LoVo (cell line): ENCODE measurements at regions not wholly inside any gene's neighbourhood (a gene's known extent, or its start where the extent isn't known, plus 50 kb on each side); places are given as distances from the start of the nearest gene placed in this dataset.
A peak's percentile ranks its signal among the peaks of the same experiment; 100 is the strongest.

Experiments used
- DNase-seq: peaks from one replicate; pipeline ENCODE4 v3.0.0-alpha.2; 2016; ENCODE audit warnings: low spot score

- DNase-seq = no peak
These were observed 672.4 kb upstream of the GRAMD2B start for GRCh38 chr5:125750861-125751186.

DNA sequence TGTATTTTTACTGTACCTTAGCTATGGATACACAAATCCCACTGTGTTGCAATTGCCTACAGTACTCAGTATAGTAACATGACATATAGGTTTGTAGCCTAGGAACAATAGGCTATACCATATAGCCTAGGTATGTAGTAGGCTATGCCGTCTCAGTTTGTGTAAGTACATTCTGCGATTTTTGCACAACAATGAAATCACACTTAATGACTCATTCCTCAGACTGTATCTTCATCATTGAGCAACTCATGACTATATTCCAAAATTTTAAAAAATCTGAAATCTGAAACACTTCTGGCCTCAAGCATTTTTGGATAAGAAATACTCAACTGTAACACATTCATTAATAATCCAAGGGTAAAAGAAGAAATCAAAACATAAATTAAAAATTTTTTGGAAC lies 666.8 kb upstream of the GRAMD2B start:
- DNase-seq = no peak

DNA sequence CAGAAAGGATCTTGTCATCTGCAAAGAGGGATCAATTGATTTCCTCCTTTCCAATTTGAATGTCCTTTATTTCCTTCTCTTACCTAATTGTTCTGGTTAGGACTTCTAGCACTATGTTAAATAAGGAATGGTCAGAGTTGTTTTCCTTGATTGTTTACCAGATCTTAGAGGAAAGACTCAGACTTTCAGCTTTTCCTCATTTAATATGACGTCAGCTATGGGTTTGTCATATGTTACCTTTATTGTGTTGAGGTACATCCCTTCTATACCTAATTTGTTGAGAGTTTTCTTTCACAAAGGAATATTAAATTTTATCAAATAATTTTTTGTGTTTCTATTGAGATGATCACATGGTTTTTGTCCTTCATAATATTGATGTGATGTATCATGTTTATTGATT lies 656.5 kb upstream of the GRAMD2B start:
- no peak for DNase-seq

- DNase-seq = no peak
These were observed 647.3 kb upstream of the GRAMD2B start for GRCh38 chr5:125775896-125776295.

- no peak for DNase-seq
These were observed 646.5 kb upstream of the GRAMD2B start for GRCh38 chr5:125776656-125777139.

DNA sequence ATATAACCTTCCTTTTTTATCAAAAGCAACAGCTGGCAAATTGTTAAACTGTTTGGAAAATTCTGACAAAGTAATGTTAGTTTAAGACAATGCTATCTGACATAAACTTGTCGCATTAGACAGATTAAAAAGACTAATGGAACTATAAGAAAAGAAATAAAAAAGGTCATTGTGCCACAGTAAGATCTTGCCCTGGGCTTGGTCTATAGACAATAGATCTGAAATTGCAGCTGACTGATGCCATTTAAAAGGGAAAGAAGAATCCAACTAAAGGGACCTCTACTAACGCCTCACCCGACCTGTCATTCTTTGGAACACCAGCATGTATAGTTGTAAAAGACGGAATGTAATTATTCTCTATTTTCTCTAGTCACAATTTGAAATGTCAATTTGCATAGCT lies 644.4 kb upstream of the GRAMD2B start:
- no peak for DNase-seq

- no peak for DNase-seq
These were observed 637.8 kb upstream of the GRAMD2B start for GRCh38 chr5:125785407-125785806.

- DNase-seq = no peak
These were observed 637.2 kb upstream of the GRAMD2B start for GRCh38 chr5:125786021-125786420.

DNA sequence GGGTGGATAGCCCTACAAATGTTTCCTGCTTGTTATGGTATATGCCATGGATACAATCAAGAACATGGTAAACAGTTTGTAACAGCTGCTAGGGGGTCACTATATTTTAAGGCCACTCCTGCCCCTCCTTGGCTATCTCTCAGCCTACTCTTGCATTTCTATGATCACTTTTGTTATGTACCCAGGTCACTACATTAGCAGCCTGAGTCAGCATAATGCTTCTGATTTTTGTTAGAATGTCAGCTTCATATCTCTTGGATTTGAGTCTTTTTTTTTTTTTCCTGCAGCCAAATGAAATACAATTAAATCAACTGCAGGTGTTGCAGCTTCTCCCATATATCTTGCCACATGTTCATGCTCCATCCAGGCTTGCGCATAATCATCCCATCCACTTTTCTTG lies 629.7 kb upstream of the GRAMD2B start:
- no peak for DNase-seq

DNA sequence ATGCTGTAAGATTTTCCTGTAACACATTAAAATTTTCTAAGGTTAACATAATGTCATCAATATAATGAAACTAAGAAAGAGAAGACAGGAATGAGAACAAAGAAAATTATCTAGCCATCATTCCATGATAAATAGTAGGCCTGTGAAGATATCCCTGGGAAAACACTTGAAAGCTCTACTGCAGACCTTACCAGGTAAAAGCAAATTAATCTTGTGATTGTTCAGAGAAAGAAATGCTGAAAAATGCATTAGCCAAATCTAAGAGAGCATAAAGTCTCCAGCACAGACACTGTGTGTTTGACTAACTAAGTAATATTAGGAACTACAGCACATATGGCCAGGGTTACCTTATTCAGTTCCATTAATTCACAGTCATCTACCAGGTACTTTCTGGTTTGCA lies 628.3 kb upstream of the GRAMD2B start:
- DNase-seq = no peak

DNA sequence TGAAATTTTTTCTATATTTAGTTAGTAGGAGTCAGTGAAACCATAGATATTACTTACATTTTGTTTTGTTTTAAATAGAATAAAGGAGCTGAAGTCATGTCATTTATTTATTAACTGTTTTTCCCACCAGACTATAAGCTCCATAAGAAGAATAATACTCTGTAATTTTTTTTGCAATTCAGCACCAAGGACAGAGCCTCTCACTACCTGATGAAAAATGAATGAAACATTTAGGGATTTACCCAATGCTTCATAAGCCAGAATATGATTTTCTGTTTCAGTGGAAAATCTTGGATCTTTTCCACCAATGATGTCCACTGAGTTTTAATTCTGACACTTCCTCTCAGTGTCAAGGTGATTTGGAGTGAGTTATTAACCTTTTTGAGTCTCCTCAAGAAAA lies 624.9 kb upstream of the GRAMD2B start:
- DNase-seq = peak; percentile 49

GRCh38 chr5:125812651-125813050 lies 610.6 kb upstream of the GRAMD2B start:
- DNase-seq = no peak

GRCh38 chr5:125813221-125813974 lies 609.8 kb upstream of the GRAMD2B start:
- DNase-seq = no peak

- DNase-seq = no peak
These were observed 609.1 kb upstream of the GRAMD2B start for GRCh38 chr5:125814119-125814518.

GRCh38 chr5:125823572-125823971 lies 599.6 kb upstream of the GRAMD2B start:
- no peak for DNase-seq

DNA sequence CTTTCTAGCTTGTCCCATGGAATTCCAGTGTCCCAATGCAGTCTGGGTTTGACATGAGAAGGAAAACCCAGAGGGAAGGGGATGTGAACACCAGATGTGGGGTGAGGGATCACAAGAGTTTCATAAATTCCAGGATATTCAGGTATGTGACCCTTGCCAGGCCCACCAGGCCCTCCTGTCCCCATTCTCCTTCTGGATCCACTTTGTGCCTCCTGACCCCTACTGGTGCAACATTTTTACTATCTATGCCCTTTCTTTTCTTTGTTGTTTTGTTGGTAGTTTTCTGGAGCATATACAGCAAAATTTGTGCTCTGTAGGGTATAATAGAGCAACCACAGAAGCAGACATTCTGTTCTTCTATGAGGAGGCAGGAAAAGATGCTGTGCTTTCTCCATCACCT lies 597.0 kb upstream of the GRAMD2B start:
- no peak for DNase-seq

- DNase-seq = no peak
These were observed 593.9 kb upstream of the GRAMD2B start for GRCh38 chr5:125829349-125829748.

GRCh38 chr5:125833398-125833797 lies 589.8 kb upstream of the GRAMD2B start:
- no peak for DNase-seq

DNA sequence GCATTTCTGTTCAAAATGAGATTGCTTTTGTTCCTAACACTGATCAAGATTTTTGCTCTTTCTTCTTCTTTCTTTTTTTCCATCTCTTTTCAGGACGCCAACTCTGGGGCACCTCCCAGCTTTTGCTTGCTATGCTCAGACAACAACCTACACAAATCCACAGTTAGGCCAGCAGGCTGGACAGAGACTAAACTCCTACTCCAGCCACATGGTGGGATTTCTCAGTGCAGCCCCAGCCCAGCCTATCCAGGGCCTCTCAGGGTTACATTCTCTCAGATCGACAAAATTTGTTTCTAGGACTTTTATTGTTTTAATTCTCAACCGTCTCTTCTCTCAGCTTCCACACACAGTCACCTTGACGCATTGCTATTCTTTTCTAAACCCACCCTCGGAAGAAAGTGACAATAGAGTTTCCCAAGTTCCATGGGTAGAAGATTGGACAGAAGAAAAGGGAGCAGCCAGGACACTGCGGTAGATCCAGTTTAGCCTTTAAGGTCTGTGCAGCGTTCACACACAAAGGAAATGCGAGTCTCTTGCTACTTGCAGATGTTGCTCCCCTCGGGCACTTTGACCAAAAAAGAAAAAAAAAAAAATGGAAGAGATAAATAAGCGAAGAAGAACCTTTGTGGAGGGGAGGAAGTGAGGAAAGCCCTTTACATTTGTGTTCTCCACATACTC lies 588.6 kb upstream of the GRAMD2B start:
- DNase-seq = no peak

DNA sequence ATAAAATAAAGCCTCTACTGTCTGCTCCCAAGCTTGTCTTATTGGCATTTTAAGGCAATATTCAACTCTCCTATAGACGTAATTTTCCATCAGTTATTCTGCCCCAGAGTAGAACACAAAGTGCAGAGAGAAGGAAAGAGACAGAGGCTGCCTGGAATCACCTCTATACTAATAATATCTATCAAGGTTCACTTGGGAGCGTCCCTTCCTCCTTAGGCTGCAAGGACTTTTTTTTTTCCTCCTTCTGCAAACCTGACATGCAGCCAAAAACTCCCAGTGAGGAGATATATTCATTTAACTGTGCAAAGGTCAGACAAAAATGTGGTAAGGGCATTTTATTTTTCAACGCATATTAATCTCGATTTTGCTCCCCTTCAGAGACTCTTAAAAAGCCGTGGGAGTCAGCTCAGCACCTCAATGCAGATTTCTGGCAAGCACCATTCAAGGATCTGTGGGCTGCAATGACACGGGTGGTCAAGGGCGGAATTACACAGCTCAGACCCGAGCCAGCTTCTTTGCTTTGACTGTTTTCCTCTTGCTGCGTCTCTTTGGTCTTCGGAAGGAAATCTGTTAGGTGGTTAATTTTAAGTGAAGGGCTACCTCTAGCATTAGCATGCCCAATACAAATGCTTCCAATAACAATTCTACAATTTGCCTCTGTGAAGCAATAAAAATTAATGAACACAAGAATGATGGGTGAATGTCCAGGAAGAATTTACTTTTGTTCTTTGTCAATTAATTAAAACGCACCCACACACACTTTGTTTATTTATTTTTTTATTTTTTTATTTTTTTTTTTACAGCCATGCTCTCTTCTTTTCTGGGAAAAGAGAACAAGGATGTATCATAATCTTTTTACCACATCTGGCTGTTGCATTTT lies 587.7 kb upstream of the GRAMD2B start:
- DNase-seq = peak; percentile 58

DNA sequence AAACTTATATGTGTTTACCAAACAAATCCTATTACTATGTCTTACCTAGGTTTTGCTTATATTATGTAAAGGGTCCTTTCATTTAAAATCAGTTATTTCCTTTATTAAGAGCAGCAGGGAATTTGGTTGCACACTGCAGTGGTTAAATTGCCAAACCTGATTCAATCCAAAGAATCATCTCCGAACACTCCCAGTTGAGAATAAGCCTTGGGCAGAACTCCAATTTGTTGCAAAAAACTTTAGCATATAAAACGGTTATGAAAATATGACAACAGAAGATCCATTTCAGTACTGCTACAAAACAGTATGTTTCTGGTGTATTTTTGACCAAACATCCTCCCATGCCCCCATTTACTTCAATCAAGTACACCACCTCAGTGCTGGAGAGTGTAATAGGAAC lies 587.0 kb upstream of the GRAMD2B start:
- no peak for DNase-seq

GRCh38 chr5:125837866-125838265 lies 585.3 kb upstream of the GRAMD2B start:
- DNase-seq = no peak

GRCh38 chr5:125847561-125847960 lies 575.6 kb upstream of the GRAMD2B start:
- DNase-seq = no peak
